Endodermal cell (in vitro differentiated cells): ENCODE measurements at regions not wholly inside any gene's neighbourhood (a gene's known extent, or its start where the extent isn't known, plus 50 kb on each side); places are given as distances from the start of the nearest gene placed in this dataset.

ENCODE experiments used
- DNase-seq: peaks from one replicate; pipeline ENCODE4 v3.0.0-alpha.2; 2017
- H3K27ac ChIP-seq: 2 replicates; pipeline ENCODE4 v1.5.1; 2013; ENCODE audit warnings: mild to moderate bottlenecking, low read depth, low read length, moderate library complexity
- H3K27me3 ChIP-seq: 2 replicates; pipeline ENCODE4 v1.6.1; 2013; ENCODE audit warnings: mild to moderate bottlenecking, low read length, moderate library complexity; ENCODE audit not compliant: insufficient read depth, control insufficient read depth, poor library complexity, severe bottlenecking
- H3K36me3 ChIP-seq: 2 replicates; pipeline ENCODE4 v1.7.0; 2013; ENCODE audit warnings: mild to moderate bottlenecking, low read length, moderate library complexity; ENCODE audit not compliant: control insufficient read depth, insufficient read depth
- H3K4me1 ChIP-seq: one replicate; pipeline ENCODE4 v1.7.0; 2013; ENCODE audit warnings: low read length; ENCODE audit not compliant: control insufficient read depth, insufficient read depth
- H3K4me3 ChIP-seq: 2 replicates; pipeline ENCODE4 v1.5.1; 2013; ENCODE audit warnings: mild to moderate bottlenecking, low read length, moderate library complexity
- H3K9ac ChIP-seq: 2 replicates; pipeline ENCODE4 v1.6.1; 2013; ENCODE audit warnings: mild to moderate bottlenecking, low read length, moderate library complexity; ENCODE audit not compliant: poor library complexity, severe bottlenecking; ENCODE audit errors: extremely low read depth
- H3K9me3 ChIP-seq: 2 replicates; pipeline ENCODE4 v1.6.1; 2013; ENCODE audit warnings: mild to moderate bottlenecking, low read length, moderate library complexity; ENCODE audit not compliant: control insufficient read depth
- H3K27ac Mint-ChIP-seq: 2 replicates; pipeline ENCODE4 v1.8.0; 2020; ENCODE audit warnings: mixed read lengths
- H3K27me3 Mint-ChIP-seq: 2 replicates; pipeline ENCODE4 v1.8.0; 2021; ENCODE audit warnings: mild to moderate bottlenecking, mixed read lengths; ENCODE audit not compliant: insufficient read depth
- H3K36me3 Mint-ChIP-seq: 2 replicates; pipeline ENCODE4 v1.8.0; 2020; ENCODE audit warnings: low read depth, mixed read lengths
- H3K4me1 Mint-ChIP-seq: 2 replicates; pipeline ENCODE4 v1.8.0; 2020; ENCODE audit warnings: mixed read lengths
- H3K4me3 Mint-ChIP-seq: 2 replicates; pipeline ENCODE4 v1.8.0; 2020; ENCODE audit warnings: mild to moderate bottlenecking, moderate library complexity, mixed read lengths
- H3K9me3 Mint-ChIP-seq: 2 replicates; pipeline ENCODE4 v1.8.0; 2020; ENCODE audit warnings: mild to moderate bottlenecking, mixed read lengths
- CTCF ChIP-seq: fragments of 200-600 bp; sonication (generic); conservative IDR thresholded peaks from 2 replicates; pipeline ENCODE4 v1.5.0; 2021; ENCODE audit warnings: antibody characterized with exemption, mild to moderate bottlenecking
- WGBS, 2 experiments: methylation state at CpG; one replicate each; pipeline versions ENCODE4 v1.1.5 to v1.1.7; 2013; ENCODE audit warnings: missing lambda C conversion rate in 2 of 2, mixed read lengths in 1 of 2; ENCODE audit not compliant: insufficient coverage in 1 of 2, insufficient read length in 1 of 2; 5-methylcytosine and 5-hydroxymethylcytosine counted together

- WGBS, 2 experiments: 93 to 97% methylated on average over 5 to 7 of the region's 7 CpGs
- peaks cover 42% of the 10 kb centered on the region for H3K9me3 Mint-ChIP-seq
- Histone ChIP-seq H3K27ac (no peak overlapping the region), H3K4me1 (no peaks in the 10 kb centered on the region), H3K27me3 (no peaks in the 10 kb centered on the region), H3K9me3 (no peaks in the 10 kb centered on the region), H3K4me3 (no peak overlapping the region), H3K36me3 (no peaks in the 10 kb centered on the region), H3K9ac (no peak overlapping the region)
- peaks cover 23% of the 10 kb centered on the region for H3K4me1 Mint-ChIP-seq
- H3K4me3 Mint-ChIP-seq: no peak overlapping the region
- H3K27me3 Mint-ChIP-seq: no peaks in the 10 kb centered on the region
- no peaks in the 10 kb centered on the region for H3K36me3 Mint-ChIP-seq
- no peak overlapping the region for H3K27ac Mint-ChIP-seq
- no peak for DNase-seq
- TF ChIP-seq CTCF: no peak
Measured at GRCh38 chrX:40883021-40883619, 147.8 kb upstream of the MED14 start.

- H3K27me3 Mint-ChIP-seq: no peaks in the 10 kb centered on the region
- Histone ChIP-seq H3K9me3 (no peaks in the 10 kb centered on the region), H3K4me1 (no peaks in the 10 kb centered on the region), H3K27ac (no peak overlapping the region), H3K9ac (no peak overlapping the region), H3K4me3 (no peak overlapping the region), H3K36me3 (no peaks in the 10 kb centered on the region), H3K27me3 (no peaks in the 10 kb centered on the region)
- H3K36me3 Mint-ChIP-seq: no peaks in the 10 kb centered on the region
- DNase-seq: no peak
- peaks cover 10% of the 10 kb centered on the region for H3K4me1 Mint-ChIP-seq
- no peak for TF ChIP-seq CTCF
- no peak overlapping the region for H3K27ac Mint-ChIP-seq
- H3K4me3 Mint-ChIP-seq: no peak overlapping the region
- H3K9me3 Mint-ChIP-seq: peaks cover 37% of the 10 kb centered on the region
- WGBS, 2 experiments: 97% methylated on average over 3 of the region's 4 CpGs; no CpG with 5 or more reads in 1 of the 2 experiments
Measured at GRCh38 chrX:40885989-40886388, 150.6 kb upstream of the MED14 start.

GRCh38 chrX:40887476-40887875, 152.1 kb upstream of the MED14 start:
- H3K36me3 ChIP-seq: no peaks in the 10 kb centered on the region
- WGBS, 2 experiments: 86% methylated on average over 1 of the region's 1 CpG; no CpG with 5 or more reads in 1 of the 2 experiments
- no peaks in the 10 kb centered on the region for H3K27me3 ChIP-seq
- Mint-ChIP-seq H3K27ac (no peak overlapping the region), H3K36me3 (no peaks in the 10 kb centered on the region), H3K27me3 (no peaks in the 10 kb centered on the region), H3K4me1 (peaks cover 8% of the 10 kb centered on the region), H3K4me3 (no peak overlapping the region), H3K9me3 (peaks cover 35% of the 10 kb centered on the region)
- DNase-seq: no peak
- H3K9ac ChIP-seq: no peak overlapping the region
- no peak overlapping the region for H3K27ac ChIP-seq
- no peaks in the 10 kb centered on the region for H3K9me3 ChIP-seq
- no peaks in the 10 kb centered on the region for H3K4me1 ChIP-seq
- H3K4me3 ChIP-seq: no peak overlapping the region
- TF ChIP-seq CTCF: no peak
